ENCODE measurements at regions not wholly inside any gene's neighbourhood (a gene's known extent, or its start where the extent isn't known, plus 50 kb on each side); places are given as distances from the start of the nearest gene placed in this dataset.
A peak's percentile ranks its signal among the peaks of the same experiment; 100 is the strongest.

- Histone ChIP-seq H3K36me3 (no peaks in the 10 kb centered on the region), H3K4me1 (no peaks in the 10 kb centered on the region), H3K27me3 (no peaks in the 10 kb centered on the region), H3K4me3 (no peak overlapping the region), H3K27ac (no peak overlapping the region), H3K9me3 (no peaks in the 10 kb centered on the region)
- TF ChIP-seq POLR2A (IDR thresholded peaks at IDR 0.05) (no peak), CTCF (IDR thresholded peaks at IDR 0.05) (no peak)
- DNase-seq: no peak
- intact Hi-C loops (cut with DNase I; ENCODE audit: low total_unique reads): no loop called here
Measured at GRCh38 chr9:89974582-89974981, 369.8 kb downstream of the GADD45G start.

GRCh38 chr9:89975024-89975423, 370.2 kb downstream of the GADD45G start:
- Histone ChIP-seq H3K4me1 (no peaks in the 10 kb centered on the region), H3K36me3 (no peaks in the 10 kb centered on the region), H3K27me3 (no peaks in the 10 kb centered on the region), H3K9me3 (no peaks in the 10 kb centered on the region), H3K4me3 (no peak overlapping the region), H3K27ac (no peak overlapping the region)
- intact Hi-C loops (cut with DNase I; ENCODE audit: low total_unique reads): no loop called here
- DNase-seq: no peak
- TF ChIP-seq POLR2A (IDR thresholded peaks at IDR 0.05) (no peak), CTCF (IDR thresholded peaks at IDR 0.05) (no peak)

- no peak for DNase-seq
- intact Hi-C loops (cut with DNase I; ENCODE audit: low total_unique reads): no loop called here
- Histone ChIP-seq H3K36me3 (no peaks in the 10 kb centered on the region), H3K4me3 (no peak overlapping the region), H3K9me3 (no peaks in the 10 kb centered on the region), H3K27me3 (no peaks in the 10 kb centered on the region), H3K27ac (no peak overlapping the region), H3K4me1 (no peaks in the 10 kb centered on the region)
- TF ChIP-seq POLR2A (IDR thresholded peaks at IDR 0.05): no peak
- no peak for TF ChIP-seq CTCF (IDR thresholded peaks at IDR 0.05)
Measured at GRCh38 chr9:89975630-89976029, 370.8 kb downstream of the GADD45G start.

GRCh38 chr9:89978185-89978584, 373.4 kb downstream of the GADD45G start:
- no peaks in the 10 kb centered on the region for H3K36me3 ChIP-seq
- no peaks in the 10 kb centered on the region for H3K27me3 ChIP-seq
- TF ChIP-seq CTCF (IDR thresholded peaks at IDR 0.05) (peak in 2 of 4 experiments; percentile 21 to 33), POLR2A (IDR thresholded peaks at IDR 0.05) (no peak)
- no peak for DNase-seq
- H3K9me3 ChIP-seq: no peaks in the 10 kb centered on the region
- H3K4me1 ChIP-seq: no peaks in the 10 kb centered on the region
- intact Hi-C loops (cut with DNase I; ENCODE audit: low total_unique reads): no loop called here
- H3K27ac ChIP-seq: no peak overlapping the region
- H3K4me3 ChIP-seq: no peak overlapping the region

GRCh38 chr9:89980600-89980999, 375.8 kb downstream of the GADD45G start:
- H3K27ac ChIP-seq: no peak overlapping the region
- H3K36me3 ChIP-seq: no peaks in the 10 kb centered on the region
- DNase-seq: no peak
- TF ChIP-seq POLR2A (IDR thresholded peaks at IDR 0.05) (no peak), CTCF (IDR thresholded peaks at IDR 0.05) (no peak)
- no peak overlapping the region for H3K4me3 ChIP-seq
- intact Hi-C loops (cut with DNase I; ENCODE audit: low total_unique reads): no loop called here
- H3K4me1 ChIP-seq: no peaks in the 10 kb centered on the region
- no peaks in the 10 kb centered on the region for H3K27me3 ChIP-seq
- H3K9me3 ChIP-seq: no peaks in the 10 kb centered on the region
